ENCODE measurements at regions not wholly inside any gene's neighbourhood (a gene's known extent, or its start where the extent isn't known, plus 50 kb on each side); places are given as distances from the start of the nearest gene placed in this dataset.
"Not testable (repeated sequence)": the region's sequence is repeated elsewhere in the genome, so short reads cannot be mapped to it uniquely, and the experiment has no call there.

- DNase-seq (ENCODE audit: low spot score): no peak
Measured at GRCh38 chr13:79874396-79875360, 393.7 kb downstream of the NDFIP2 start.

- no peak for DNase-seq (ENCODE audit: low spot score)
Measured at GRCh38 chr13:79871594-79871993, 390.6 kb downstream of the NDFIP2 start.

- no peak for DNase-seq (ENCODE audit: low spot score)
Measured at GRCh38 chr13:79870766-79871165, 389.8 kb downstream of the NDFIP2 start.

GRCh38 chr13:79870123-79870522 is 389.2 kb downstream of the NDFIP2 start:
- no peak for DNase-seq (ENCODE audit: low spot score)

- no peak for DNase-seq (ENCODE audit: low spot score)
Measured at GRCh38 chr13:79869326-79869725, 388.4 kb downstream of the NDFIP2 start.

GRCh38 chr13:79867254-79867653 is 386.3 kb downstream of the NDFIP2 start:
- DNase-seq (ENCODE audit: low spot score): no peak

- no peak for DNase-seq (ENCODE audit: low spot score)
Measured at GRCh38 chr13:79866436-79866835, 385.5 kb downstream of the NDFIP2 start.

GRCh38 chr13:79862515-79862914 is 381.6 kb downstream of the NDFIP2 start:
- no peak for DNase-seq (ENCODE audit: low spot score)

GRCh38 chr13:79861731-79862130 is 380.8 kb downstream of the NDFIP2 start:
- DNase-seq (ENCODE audit: low spot score): no peak

GRCh38 chr13:79860791-79861190 is 379.8 kb downstream of the NDFIP2 start:
- no peak for DNase-seq (ENCODE audit: low spot score)

GRCh38 chr13:79859756-79860155 is 378.8 kb downstream of the NDFIP2 start:
- DNase-seq (ENCODE audit: low spot score): no peak

GRCh38 chr13:79853251-79853650 is 372.3 kb downstream of the NDFIP2 start:
- DNase-seq (ENCODE audit: low spot score): no peak

- DNase-seq (ENCODE audit: low spot score): no peak
Measured at GRCh38 chr13:79851318-79851717, 370.4 kb downstream of the NDFIP2 start.

- no peak for DNase-seq (ENCODE audit: low spot score)
Measured at GRCh38 chr13:79847882-79848592, 367.1 kb downstream of the NDFIP2 start.

- no peak for DNase-seq (ENCODE audit: low spot score)
Measured at GRCh38 chr13:79846386-79846785, 365.4 kb downstream of the NDFIP2 start.

- no peak for DNase-seq (ENCODE audit: low spot score)
Measured at GRCh38 chr13:79837741-79838450, 356.9 kb downstream of the NDFIP2 start.

- not testable (repeated sequence) for DNase-seq (ENCODE audit: low spot score)
Measured at GRCh38 chr13:79836121-79836520, 355.2 kb downstream of the NDFIP2 start.

- DNase-seq (ENCODE audit: low spot score): no peak
Measured at GRCh38 chr13:79834876-79835275, 353.9 kb downstream of the NDFIP2 start.

- no peak for DNase-seq (ENCODE audit: low spot score)
Measured at GRCh38 chr13:79833991-79834390, 353.0 kb downstream of the NDFIP2 start.

- no peak for DNase-seq (ENCODE audit: low spot score)
Measured at GRCh38 chr13:79831556-79831955, 350.6 kb downstream of the NDFIP2 start.

- DNase-seq (ENCODE audit: low spot score): no peak
Measured at GRCh38 chr13:79830945-79831344, 350.0 kb downstream of the NDFIP2 start.

GRCh38 chr13:79830426-79830825 is 349.5 kb downstream of the NDFIP2 start:
- DNase-seq (ENCODE audit: low spot score): no peak

GRCh38 chr13:79829880-79830279 is 348.9 kb downstream of the NDFIP2 start:
- no peak for DNase-seq (ENCODE audit: low spot score)
